ENCODE measurements at regions not wholly inside any gene's neighbourhood (a gene's known extent, or its start where the extent isn't known, plus 50 kb on each side); places are given as distances from the start of the nearest gene placed in this dataset.

- WGBS, 2 donors = 75 to 80% methylated on average over 9 of the region's 9 CpGs
- no peaks in the 10 kb centered on the region for H3K27me3 ChIP-seq
- intact Hi-C loops (cut with DNase I; ENCODE audit: low total_unique reads) = no loop called here
- DNase-seq = no peak
- no peaks in the 10 kb centered on the region for H3K9me3 ChIP-seq
- H3K27ac ChIP-seq = no peak overlapping the region
- no peaks in the 10 kb centered on the region for H3K4me1 ChIP-seq
- H3K36me3 ChIP-seq (ENCODE audit: low read depth, missing control alignments) = no peaks in the 10 kb centered on the region
- no peak overlapping the region for H3K4me3 ChIP-seq
- no peak for TF ChIP-seq CTCF (IDR thresholded peaks at IDR 0.05)
- no peak for TF ChIP-seq POLR2A (IDR thresholded peaks at IDR 0.05)
These were observed 71.8 kb upstream of the L3MBTL3 start for GRCh38 chr6:129946439-129947140.

- Histone ChIP-seq H3K4me1 (no peaks in the 10 kb centered on the region), H3K9me3 (no peaks in the 10 kb centered on the region), H3K36me3 (ENCODE audit: low read depth, missing control alignments) (no peaks in the 10 kb centered on the region), H3K4me3 (no peak overlapping the region), H3K27ac (no peak overlapping the region), H3K27me3 (no peaks in the 10 kb centered on the region)
- intact Hi-C loops (cut with DNase I; ENCODE audit: low total_unique reads) = no loop called here
- TF ChIP-seq POLR2A (IDR thresholded peaks at IDR 0.05) (no peak), CTCF (IDR thresholded peaks at IDR 0.05) (no peak)
- WGBS, 2 donors = 64 to 68% methylated on average over 11 of the region's 11 CpGs
- DNase-seq = no peak
These were observed 74.6 kb upstream of the L3MBTL3 start for GRCh38 chr6:129943637-129944271.

GRCh38 chr6:129940454-129941195 is 77.8 kb upstream of the L3MBTL3 start:
- intact Hi-C loops (cut with DNase I; ENCODE audit: low total_unique reads) = no loop called here
- TF ChIP-seq POLR2A (IDR thresholded peaks at IDR 0.05) = no peak
- no peak for TF ChIP-seq CTCF (IDR thresholded peaks at IDR 0.05)
- no peak for DNase-seq
- WGBS, 2 donors = 77 to 92% methylated on average over 6 of the region's 6 CpGs
- Histone ChIP-seq H3K9me3 (no peaks in the 10 kb centered on the region), H3K4me3 (no peak overlapping the region), H3K4me1 (no peaks in the 10 kb centered on the region), H3K36me3 (ENCODE audit: low read depth, missing control alignments) (no peaks in the 10 kb centered on the region), H3K27ac (no peak overlapping the region), H3K27me3 (no peaks in the 10 kb centered on the region)

GRCh38 chr6:129938249-129939020 is 77.3 kb upstream of the TMEM244 start:
- WGBS, 2 donors = 77 to 79% methylated on average over 8 of the region's 8 CpGs
- no peaks in the 10 kb centered on the region for H3K36me3 ChIP-seq (ENCODE audit: low read depth, missing control alignments)
- no peak for TF ChIP-seq POLR2A (IDR thresholded peaks at IDR 0.05)
- TF ChIP-seq CTCF (IDR thresholded peaks at IDR 0.05) = no peak
- H3K27ac ChIP-seq = no peak overlapping the region
- DNase-seq = no peak
- H3K27me3 ChIP-seq = no peaks in the 10 kb centered on the region
- H3K9me3 ChIP-seq = no peaks in the 10 kb centered on the region
- H3K4me1 ChIP-seq = no peaks in the 10 kb centered on the region
- intact Hi-C loops (cut with DNase I; ENCODE audit: low total_unique reads) = no loop called here
- no peak overlapping the region for H3K4me3 ChIP-seq
